ENCODE measurements at regions not wholly inside any gene's neighbourhood (a gene's known extent, or its start where the extent isn't known, plus 50 kb on each side); places are given as distances from the start of the nearest gene placed in this dataset.

DNA sequence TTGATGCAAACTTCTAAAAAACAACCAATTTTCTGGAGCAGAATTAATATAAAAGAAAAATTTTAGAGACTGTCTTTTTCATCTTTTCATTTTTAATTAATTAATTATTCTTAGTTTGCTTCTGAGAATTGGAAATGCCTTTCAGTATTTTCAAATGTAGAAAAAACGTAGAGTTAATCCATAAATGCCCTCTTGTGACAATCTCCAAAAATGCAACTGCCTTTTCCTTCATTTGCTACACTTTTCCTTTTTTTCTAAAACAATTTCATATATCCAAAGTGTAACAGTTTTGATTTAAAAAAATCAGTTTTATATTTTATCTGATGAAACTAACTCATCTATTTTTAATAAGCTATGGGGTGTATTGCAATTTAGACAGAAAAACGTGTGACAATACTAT lies 409.3 kb downstream of the PRKD1 start (continued):
- no peak for TF ChIP-seq ZFP30 (CRISPR knock-in tag; IDR thresholded peaks at IDR 0.05)

DNA sequence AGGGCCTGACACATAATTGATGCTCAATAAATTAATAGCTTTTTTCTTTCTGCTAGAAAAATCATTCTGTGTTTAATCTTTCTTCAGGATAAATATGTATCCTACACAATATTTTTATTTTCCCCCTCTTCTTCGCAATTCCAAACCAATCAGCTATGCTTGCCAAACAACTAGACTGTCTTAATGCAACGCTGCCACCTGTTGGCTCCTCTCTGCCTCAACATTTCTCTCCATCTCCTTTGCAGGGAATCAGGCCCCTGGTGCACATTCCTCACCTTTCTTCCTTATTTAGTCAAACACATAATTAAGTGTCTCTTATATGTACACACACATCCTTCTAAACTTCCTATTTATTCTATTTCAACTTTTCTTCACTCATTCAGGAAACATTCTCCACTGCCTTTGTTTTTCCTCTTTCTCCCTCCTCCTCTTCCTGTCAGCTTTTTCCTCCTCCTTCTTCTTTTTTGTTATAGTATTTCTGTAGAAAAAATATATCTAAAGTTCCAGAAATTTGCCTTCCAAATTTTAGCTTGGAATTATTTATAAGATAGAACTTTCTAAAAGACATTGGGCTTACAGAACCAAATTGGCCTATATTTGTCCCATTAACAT lies 406.0 kb downstream of the PRKD1 start:
- no peak for TF ChIP-seq GLIS3 (CRISPR knock-in tag; IDR thresholded peaks at IDR 0.05)
- no peak for TF ChIP-seq TCF4 (CRISPR knock-in tag; IDR thresholded peaks at IDR 0.05; ENCODE audit: borderline replicate concordance)
- TF ChIP-seq ESRRG (CRISPR knock-in tag; IDR thresholded peaks at IDR 0.05) = no peak
- TF ChIP-seq ZNF8 (CRISPR knock-in tag; IDR thresholded peaks at IDR 0.05) = no peak
- no peak for TF ChIP-seq SNAI2 (CRISPR knock-in tag; IDR thresholded peaks at IDR 0.05)
- TF ChIP-seq ARNTL (CRISPR knock-in tag; IDR thresholded peaks at IDR 0.05; ENCODE audit: borderline replicate concordance, low read depth) = no peak
- no peak for TF ChIP-seq ZNF565 (CRISPR knock-in tag; conservative IDR thresholded peaks at IDR 0.05; ENCODE audit: low read depth)
- TF ChIP-seq, protein P1, sequence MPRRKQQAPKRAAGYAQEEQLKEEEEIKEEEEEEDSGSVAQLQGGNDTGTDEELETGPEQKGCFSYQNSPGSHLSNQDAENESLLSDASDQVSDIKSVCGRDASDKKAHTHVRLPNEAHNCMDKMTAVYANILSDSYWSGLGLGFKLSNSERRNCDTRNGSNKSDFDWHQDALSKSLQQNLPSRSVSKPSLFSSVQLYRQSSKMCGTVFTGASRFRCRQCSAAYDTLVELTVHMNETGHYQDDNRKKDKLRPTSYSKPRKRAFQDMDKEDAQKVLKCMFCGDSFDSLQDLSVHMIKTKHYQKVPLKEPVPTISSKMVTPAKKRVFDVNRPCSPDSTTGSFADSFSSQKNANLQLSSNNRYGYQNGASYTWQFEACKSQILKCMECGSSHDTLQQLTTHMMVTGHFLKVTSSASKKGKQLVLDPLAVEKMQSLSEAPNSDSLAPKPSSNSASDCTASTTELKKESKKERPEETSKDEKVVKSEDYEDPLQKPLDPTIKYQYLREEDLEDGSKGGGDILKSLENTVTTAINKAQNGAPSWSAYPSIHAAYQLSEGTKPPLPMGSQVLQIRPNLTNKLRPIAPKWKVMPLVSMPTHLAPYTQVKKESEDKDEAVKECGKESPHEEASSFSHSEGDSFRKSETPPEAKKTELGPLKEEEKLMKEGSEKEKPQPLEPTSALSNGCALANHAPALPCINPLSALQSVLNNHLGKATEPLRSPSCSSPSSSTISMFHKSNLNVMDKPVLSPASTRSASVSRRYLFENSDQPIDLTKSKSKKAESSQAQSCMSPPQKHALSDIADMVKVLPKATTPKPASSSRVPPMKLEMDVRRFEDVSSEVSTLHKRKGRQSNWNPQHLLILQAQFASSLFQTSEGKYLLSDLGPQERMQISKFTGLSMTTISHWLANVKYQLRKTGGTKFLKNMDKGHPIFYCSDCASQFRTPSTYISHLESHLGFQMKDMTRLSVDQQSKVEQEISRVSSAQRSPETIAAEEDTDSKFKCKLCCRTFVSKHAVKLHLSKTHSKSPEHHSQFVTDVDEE (CRISPR knock-in tag; IDR thresholded peaks at IDR 0.05) = no peak
- TF ChIP-seq, protein P2, sequence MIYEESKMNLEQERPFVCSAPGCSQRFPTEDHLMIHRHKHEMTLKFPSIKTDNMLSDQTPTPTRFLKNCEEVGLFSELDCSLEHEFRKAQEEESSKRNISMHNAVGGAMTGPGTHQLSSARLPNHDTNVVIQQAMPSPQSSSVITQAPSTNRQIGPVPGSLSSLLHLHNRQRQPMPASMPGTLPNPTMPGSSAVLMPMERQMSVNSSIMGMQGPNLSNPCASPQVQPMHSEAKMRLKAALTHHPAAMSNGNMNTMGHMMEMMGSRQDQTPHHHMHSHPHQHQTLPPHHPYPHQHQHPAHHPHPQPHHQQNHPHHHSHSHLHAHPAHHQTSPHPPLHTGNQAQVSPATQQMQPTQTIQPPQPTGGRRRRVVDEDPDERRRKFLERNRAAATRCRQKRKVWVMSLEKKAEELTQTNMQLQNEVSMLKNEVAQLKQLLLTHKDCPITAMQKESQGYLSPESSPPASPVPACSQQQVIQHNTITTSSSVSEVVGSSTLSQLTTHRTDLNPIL (CRISPR knock-in tag; IDR thresholded peaks at IDR 0.05; ENCODE audit: low read depth) = no peak
- TF ChIP-seq ZFP3 (CRISPR knock-in tag; IDR thresholded peaks at IDR 0.05) = no peak
- no peak for TF ChIP-seq ZFP30 (CRISPR knock-in tag; IDR thresholded peaks at IDR 0.05)
- TF ChIP-seq CSDC2 (CRISPR knock-in tag; IDR thresholded peaks at IDR 0.05) = no peak
- no peak for ATAC-seq
